Lung microvascular endothelial cell (primary cell): ENCODE measurements at regions not wholly inside any gene's neighbourhood (a gene's known extent, or its start where the extent isn't known, plus 50 kb on each side); places are given as distances from the start of the nearest gene placed in this dataset.
"Not testable (repeated sequence)": the region's sequence is repeated elsewhere in the genome, so short reads cannot be mapped to it uniquely, and the experiment has no call there.

Experiments
- DNase-seq, 2 donors: peaks; one replicate each; pipeline versions ENCODE4 v3.0.0 to v3.0.0-alpha.2; 2010; ENCODE audit warnings: low read depth in 2 of 2

- DNase-seq, result no peak
Measured at GRCh38 chr18:70620837-70621612, 332.2 kb downstream of the SOCS6 start.

GRCh38 chr18:70617020-70617763, 328.3 kb downstream of the SOCS6 start:
- no peak for DNase-seq

GRCh38 chr18:70600225-70600925, 311.5 kb downstream of the SOCS6 start:
- no peak for DNase-seq

- no peak for DNase-seq
Measured at GRCh38 chr18:70598406-70598805, 309.6 kb downstream of the SOCS6 start.

GRCh38 chr18:70582981-70583380, 294.1 kb downstream of the SOCS6 start:
- DNase-seq, result no peak

- no peak for DNase-seq
Measured at GRCh38 chr18:70578480-70578879, 289.6 kb downstream of the SOCS6 start.

GRCh38 chr18:70577023-70577420, 288.2 kb downstream of the SOCS6 start:
- DNase-seq, result no peak

GRCh38 chr18:70576276-70577022, 287.6 kb downstream of the SOCS6 start:
- no peak for DNase-seq

GRCh38 chr18:70574951-70575350, 286.1 kb downstream of the SOCS6 start:
- not testable (repeated sequence) for DNase-seq

- not testable (repeated sequence) for DNase-seq
Measured at GRCh38 chr18:70569647-70570046, 280.8 kb downstream of the SOCS6 start.

- DNase-seq, result no peak
Measured at GRCh38 chr18:70559446-70559845, 270.6 kb downstream of the SOCS6 start.

GRCh38 chr18:70558371-70558770, 269.5 kb downstream of the SOCS6 start:
- DNase-seq, result no peak

GRCh38 chr18:70554854-70555445, 266.1 kb downstream of the SOCS6 start:
- no peak for DNase-seq

GRCh38 chr18:70553936-70554260, 265.1 kb downstream of the SOCS6 start:
- no peak for DNase-seq

- no peak for DNase-seq
Measured at GRCh38 chr18:70553245-70553935, 264.5 kb downstream of the SOCS6 start.

GRCh38 chr18:70536370-70537062, 247.7 kb downstream of the SOCS6 start:
- DNase-seq, result no peak

GRCh38 chr18:70535041-70535440, 246.2 kb downstream of the SOCS6 start:
- DNase-seq, result no peak

GRCh38 chr18:70525322-70525721, 236.5 kb downstream of the SOCS6 start:
- not testable (repeated sequence) for DNase-seq

- DNase-seq, result no peak
Measured at GRCh38 chr18:70523792-70524182, 234.9 kb downstream of the SOCS6 start.
